Activated CD8-positive, alpha-beta memory T cell treated with anti-CD3 and anti-CD28 coated beads for 24 hours (primary cell): ENCODE measurements at regions not wholly inside any gene's neighbourhood (a gene's known extent, or its start where the extent isn't known, plus 50 kb on each side); places are given as distances from the start of the nearest gene placed in this dataset.

Source experiments
- DNase-seq: peaks from one replicate; pipeline ENCODE4 v3.0.0-alpha.2; 2020

DNA sequence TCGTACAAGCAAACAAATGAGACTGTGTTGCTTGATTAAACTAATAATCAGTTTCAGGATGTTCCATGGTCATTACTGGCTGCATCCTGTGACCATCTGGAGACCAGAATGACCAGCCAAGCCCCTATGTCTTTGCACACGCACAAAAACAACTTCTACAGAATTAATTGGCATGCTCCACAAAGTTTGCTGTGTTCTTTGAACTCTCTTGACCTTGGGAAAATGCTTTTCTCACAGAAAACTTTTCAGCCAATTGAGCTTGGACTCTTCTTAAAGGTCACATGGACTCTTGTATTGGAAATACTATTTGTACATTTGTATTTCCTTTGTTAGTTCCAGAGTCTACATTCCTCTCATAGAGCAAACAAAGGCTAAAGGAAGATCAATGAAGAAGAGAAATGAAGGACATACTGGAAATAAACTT lies 147.8 kb downstream of the ARRDC3 start:
- no peak for DNase-seq

GRCh38 chr5:91232523-91232922 lies 150.6 kb downstream of the ARRDC3 start:
- no peak for DNase-seq

- DNase-seq = no peak
Measured at GRCh38 chr5:91229031-91229727, 153.9 kb downstream of the ARRDC3 start.

DNA sequence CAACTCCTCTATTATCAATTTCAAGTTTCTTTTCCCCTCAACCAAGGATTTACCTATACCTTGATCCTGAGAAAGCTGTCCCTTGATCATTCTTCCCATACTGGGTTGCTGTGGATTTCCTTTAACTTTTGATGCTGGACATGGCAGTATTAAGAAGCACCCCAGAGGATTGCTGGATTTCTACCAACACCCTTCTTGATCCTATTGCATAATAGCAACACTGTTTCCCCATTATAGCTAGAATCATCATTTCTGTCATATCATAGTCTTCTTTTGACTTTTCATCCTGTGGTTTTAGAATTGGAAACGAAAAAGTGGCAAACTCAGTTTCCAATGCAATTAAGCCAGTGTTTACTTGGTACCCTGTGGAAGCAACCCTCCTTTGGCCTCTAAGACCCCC lies 154.9 kb downstream of the ARRDC3 start:
- no peak for DNase-seq

DNA sequence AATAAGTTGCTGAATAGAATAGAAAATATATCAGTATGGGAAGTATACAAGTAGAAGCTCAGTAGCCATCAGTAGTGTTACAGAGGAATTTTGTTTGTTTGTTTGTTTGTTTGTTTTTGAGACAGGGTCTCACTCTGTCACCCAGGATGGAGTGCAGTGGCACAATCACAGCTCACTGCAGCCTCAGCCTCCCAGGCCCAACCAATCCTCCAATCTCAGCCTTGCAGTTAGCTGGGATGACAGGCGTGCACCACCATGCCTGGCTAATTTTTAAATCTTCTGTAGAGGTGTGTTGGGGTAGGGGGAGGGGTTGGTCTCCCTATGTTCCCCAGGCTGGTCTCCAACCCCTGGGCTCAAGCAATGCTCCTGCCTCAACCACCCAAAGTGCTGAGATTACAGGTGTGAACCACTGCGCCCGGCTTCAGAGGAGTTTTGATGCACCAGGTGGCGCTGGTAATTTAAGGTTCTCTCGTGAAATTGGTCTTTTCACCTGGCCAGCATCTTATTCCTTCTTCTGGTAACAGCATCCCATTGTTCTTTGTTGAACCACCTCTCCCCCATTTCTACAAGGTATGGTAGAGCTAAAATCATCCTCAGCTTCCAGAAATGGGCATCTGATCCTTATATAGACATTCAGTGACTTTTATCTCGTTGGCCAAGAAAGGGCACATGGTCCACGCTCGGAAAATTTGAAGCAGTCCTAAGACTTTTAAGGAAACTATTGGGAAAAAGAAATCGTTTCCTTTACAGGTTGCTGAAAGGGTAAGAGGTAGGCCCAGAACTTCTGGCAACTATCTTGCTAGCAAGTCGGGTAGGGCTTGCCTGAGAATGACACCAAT lies 157.1 kb downstream of the ARRDC3 start:
- DNase-seq = peak; percentile 82

- no peak for DNase-seq
Measured at GRCh38 chr5:91224969-91225368, 158.1 kb downstream of the ARRDC3 start.

DNA sequence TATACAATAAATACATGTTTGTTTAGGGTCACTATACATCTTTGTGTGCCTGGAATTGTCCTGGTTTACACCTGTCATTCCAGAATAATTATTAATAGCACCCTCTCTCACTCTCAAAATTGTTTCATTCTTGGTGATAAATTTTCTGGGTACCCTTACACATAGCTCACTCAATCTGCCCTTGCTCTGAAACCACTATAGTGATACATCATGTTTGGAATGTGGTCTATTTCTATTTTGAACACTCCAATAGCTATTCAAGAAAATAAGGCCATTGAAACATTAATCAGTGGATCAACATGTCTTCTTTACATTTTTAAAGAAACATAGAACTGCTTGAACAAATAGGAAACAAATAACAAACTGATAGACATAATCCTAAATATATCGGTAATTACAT lies 158.7 kb downstream of the ARRDC3 start:
- no peak for DNase-seq

DNA sequence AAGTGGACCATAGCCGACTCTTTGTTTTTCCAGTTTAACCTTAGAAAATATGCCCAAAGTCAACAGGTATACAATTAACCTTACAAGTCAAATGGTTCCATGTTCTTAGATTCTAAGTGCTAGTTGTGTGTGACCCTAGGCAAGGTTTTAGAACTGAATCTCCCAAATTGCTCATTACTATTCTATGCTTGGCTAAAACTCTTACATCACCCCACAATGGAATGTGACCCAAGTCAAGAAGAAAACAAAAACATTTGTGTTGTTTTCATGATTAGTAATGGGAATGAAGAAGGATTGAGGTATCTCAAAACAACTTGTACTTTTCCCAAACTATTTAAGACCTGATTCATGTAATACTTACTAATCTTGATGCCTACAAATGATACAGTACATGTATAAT lies 159.2 kb downstream of the ARRDC3 start:
- DNase-seq = no peak

- no peak for DNase-seq
Measured at GRCh38 chr5:91222482-91222881, 160.6 kb downstream of the ARRDC3 start.

DNA sequence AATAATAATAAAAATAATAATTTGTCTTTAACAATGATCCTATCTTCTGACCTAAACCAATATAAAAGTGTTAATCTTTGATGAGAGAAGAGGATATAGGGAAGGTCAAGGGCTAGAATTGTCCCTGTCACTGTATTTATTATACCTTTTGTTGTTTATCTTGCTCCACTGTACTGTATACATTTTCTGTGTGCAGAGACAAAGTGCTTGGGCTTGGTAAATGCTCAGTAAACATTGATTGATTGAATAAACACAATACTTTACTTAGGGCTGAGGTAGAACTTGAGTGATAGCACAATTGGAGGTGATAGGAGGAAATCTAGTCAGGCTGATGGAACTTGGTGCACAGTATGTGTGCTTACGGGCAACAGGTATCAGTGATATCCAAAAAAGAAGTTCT lies 161.2 kb downstream of the ARRDC3 start:
- DNase-seq = no peak

DNA sequence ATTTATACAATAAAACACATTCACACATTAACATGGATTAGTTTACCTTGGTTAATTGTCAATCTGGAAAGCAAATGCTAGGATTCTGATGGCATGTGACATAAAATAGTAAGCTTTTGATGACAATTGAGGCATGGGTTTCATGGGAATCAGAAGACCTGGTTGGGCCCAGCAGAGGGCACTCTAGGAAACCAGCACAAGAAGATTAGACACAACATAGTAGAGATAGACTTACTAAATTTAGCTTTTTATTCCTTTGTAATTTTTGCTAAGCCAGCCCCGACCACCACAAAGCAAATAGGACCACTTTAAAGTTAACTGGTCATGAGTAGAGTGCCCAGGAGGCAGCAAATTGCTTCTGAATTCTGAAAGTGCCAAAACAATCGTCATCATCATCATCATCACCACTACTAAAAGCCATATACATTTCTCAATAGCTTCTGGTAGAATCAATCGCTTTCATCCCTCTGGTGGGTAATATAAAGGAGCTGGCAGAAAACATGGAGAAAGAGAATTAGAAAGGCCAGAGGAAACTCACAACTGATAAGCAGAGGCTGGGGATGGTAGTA lies 163.2 kb downstream of the ARRDC3 start:
- DNase-seq = peak; percentile 61

DNA sequence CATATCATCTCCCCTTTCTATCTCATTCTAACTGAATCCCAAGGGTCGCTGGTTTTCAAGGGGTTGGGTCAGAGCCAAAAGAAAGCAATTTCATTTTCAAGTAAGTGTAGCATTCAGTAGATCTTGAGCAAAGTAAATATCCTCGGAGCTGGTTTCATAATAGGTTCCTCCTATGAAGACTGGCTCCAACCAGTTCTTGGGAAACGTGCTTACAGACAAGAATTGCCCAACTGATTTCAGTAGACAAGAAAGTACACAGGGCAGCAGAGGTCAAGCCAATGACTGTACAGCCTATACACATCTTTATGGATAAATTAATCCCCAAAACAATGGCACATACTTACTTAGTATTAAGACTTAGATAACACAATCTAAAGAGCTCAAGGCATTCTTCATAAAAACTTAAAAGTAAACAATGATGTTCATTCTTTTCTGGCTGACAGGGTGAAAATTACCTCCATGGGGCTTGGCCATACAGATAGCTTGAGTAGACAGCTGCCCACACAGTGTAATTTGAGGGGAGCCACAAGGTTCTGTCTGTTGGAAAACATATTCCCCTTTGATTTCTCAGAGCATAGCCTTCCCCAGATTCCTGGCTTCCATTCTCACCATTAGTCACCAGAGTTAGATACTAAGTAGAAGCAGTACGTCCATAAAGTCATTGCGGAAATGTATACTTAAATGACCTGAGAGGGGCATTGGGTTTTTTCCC lies 163.9 kb downstream of the ARRDC3 start:
- DNase-seq = no peak

DNA sequence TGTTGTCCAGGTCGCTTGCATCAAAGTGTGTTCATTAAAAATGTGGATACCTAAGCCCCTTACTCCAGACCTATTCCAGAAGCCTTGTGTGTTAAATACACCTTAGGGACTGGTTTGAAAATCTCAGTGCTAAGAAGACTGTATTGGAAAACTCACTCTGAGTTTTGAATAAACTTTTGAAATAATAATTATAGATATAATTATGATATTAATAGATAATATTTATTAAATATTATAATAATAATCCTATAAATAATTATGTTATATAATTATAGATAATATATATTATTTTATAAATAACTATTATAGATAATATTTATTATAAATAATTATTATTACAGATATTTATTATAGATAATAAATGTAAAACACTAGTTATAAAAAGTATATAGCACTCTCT lies 165.3 kb downstream of the ARRDC3 start:
- no peak for DNase-seq

DNA sequence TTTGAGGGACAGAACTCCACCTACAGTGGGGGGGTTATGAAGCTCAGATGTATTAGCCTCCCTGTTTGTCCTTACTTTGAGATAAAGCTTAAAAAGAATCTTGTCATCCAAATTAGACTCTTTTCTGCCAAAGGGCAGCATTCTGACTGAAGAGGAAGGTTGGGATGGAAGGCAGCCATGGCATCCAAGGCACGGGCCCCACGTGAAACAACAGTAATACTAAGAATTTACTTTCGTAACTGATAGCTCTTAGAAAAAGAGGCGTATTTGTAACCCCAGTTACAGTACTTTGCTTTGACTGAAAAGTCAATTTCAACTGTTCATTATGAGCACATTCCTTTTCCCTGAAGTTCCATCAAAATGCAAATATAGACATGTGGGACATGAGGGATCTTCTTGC lies 168.5 kb downstream of the ARRDC3 start:
- DNase-seq = no peak
